ENCODE measurements at regions not wholly inside any gene's neighbourhood (a gene's known extent, or its start where the extent isn't known, plus 50 kb on each side); places are given as distances from the start of the nearest gene placed in this dataset.

DNA sequence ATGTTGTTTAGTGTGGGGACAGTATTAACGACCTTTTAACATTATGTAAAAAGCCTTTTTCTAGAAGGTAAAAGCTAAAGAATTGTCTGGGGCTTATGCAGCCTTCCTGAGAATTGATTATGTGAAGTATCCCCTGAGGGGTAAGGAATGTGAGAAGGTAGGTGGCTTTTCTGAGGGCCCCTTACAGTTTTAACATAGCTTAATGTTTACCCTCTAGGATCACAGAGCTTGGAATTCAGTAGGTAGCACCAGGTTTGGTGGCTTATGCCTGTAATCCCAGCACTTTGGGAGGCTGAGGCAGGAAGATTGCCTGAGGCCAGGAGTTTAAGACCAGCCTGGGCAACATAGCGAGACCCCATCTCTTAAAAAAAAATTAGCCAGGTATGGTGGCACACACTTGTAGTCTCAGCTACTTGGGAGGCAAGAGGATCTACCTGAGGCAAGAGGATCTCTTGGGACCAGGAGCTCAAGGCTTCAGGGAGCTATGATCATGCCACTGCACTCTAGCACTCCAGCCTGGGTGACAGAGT is 101.3 kb downstream of the OLFM4 start:
- no peak for TF ChIP-seq POLR2A (IDR thresholded peaks at IDR 0.05)
- TF ChIP-seq, protein P1, sequence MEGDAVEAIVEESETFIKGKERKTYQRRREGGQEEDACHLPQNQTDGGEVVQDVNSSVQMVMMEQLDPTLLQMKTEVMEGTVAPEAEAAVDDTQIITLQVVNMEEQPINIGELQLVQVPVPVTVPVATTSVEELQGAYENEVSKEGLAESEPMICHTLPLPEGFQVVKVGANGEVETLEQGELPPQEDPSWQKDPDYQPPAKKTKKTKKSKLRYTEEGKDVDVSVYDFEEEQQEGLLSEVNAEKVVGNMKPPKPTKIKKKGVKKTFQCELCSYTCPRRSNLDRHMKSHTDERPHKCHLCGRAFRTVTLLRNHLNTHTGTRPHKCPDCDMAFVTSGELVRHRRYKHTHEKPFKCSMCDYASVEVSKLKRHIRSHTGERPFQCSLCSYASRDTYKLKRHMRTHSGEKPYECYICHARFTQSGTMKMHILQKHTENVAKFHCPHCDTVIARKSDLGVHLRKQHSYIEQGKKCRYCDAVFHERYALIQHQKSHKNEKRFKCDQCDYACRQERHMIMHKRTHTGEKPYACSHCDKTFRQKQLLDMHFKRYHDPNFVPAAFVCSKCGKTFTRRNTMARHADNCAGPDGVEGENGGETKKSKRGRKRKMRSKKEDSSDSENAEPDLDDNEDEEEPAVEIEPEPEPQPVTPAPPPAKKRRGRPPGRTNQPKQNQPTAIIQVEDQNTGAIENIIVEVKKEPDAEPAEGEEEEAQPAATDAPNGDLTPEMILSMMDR (IDR thresholded peaks at IDR 0.05) = no peak
- no peak for TF ChIP-seq EP300 (IDR thresholded peaks at IDR 0.05)

Data from tibial nerve (tissue), 4 donors.